HCT116 (cell line): ENCODE measurements at regions not wholly inside any gene's neighbourhood (a gene's known extent, or its start where the extent isn't known, plus 50 kb on each side); places are given as distances from the start of the nearest gene placed in this dataset.

ENCODE experiments used
- ATAC-seq: fragments of 200-7000 bp; cut with Tn5 transposase; 2 replicates; pipeline ENCODE4 v1.9.1; 2020; ENCODE audit warnings: mild to moderate bottlenecking, moderate library complexity
- BruUV-seq: library from RNA; stranded (reverse); fragments of 400-500 nt; replicated peaks from 2 replicates; lab custom pipeline; 2021; lab: Mats Ljungman, UMichigan
- CTCF ChIA-PET: fragments of 300-600 bp; sonication (Branson Sonifier 250); formaldehyde crosslinking; loops from one replicate; lab custom pipeline; 2021; ENCODE audit warnings: antibody characterized with exemption; lab: Charles Lee
- POLR2A ChIA-PET: fragments of 300-600, 350-600 bp; sonication (Branson Sonifier 250); formaldehyde crosslinking; loops from one replicate; lab custom pipeline; 2021; ENCODE audit warnings: antibody characterized with exemption; lab: Charles Lee
- RAD21 ChIA-PET, 2 experiments: fragments of 300-600 bp; sonication (Branson Sonifier 250); formaldehyde crosslinking; loops; one replicate each; lab custom pipeline; 2023; ENCODE audit warnings: low total read pairs in 2 of 2; ENCODE audit not compliant: uncharacterized antibody in 2 of 2, unreplicated experiment in 2 of 2, low non-redundant PET in 1 of 2; lab: Charles Lee
- DNase-seq: peaks from one replicate; pipeline ENCODE4 v3.0.0-alpha.2; 2010; ENCODE audit warnings: low read depth, low spot score
- H2AFZ ChIP-seq: fragments of 200-600 bp; shearing (Covaris generic), sonication (generic); 2 replicates; pipeline ENCODE4 v1.6.1; 2017; ENCODE audit warnings: low read depth, mixed run types, mixed read lengths, antibody characterized with exemption, low read length; ENCODE audit not compliant: poor library complexity, severe bottlenecking
- H3K27ac ChIP-seq: 2 replicates; pipeline ENCODE4 v1.5.1; 2012; ENCODE audit warnings: low read depth, low read length
- H3K27me3 ChIP-seq: fragments of 200-600 bp; sonication (generic); 2 replicates; pipeline ENCODE4 v1.6.1; 2016; ENCODE audit warnings: mixed run types, low read length, mixed read lengths; ENCODE audit not compliant: insufficient read depth
- H3K36me3 ChIP-seq, 2 experiments: fragments of 200-500 bp in 1 of 2; fragments of 200-600 bp in 1 of 2; sonication (Bioruptor generic) in 1 of 2; sonication (generic) in 1 of 2; 2 replicates each; pipeline versions ENCODE4 v1.5.1 to v1.6.1; 2014 to 2016; ENCODE audit warnings: low read length in 2 of 2, inconsistent platforms in 1 of 2, mixed read lengths in 1 of 2, mixed run types in 1 of 2; ENCODE audit not compliant: insufficient read depth in 2 of 2, control insufficient read depth in 1 of 2
- H3K4me1 ChIP-seq, 2 experiments: fragments of 200-600 bp in 1 of 2; sonication (generic) in 1 of 2; 2 replicates each; pipeline versions ENCODE4 v1.5.1 to v1.6.1; 2012 to 2017; ENCODE audit warnings: low read length in 2 of 2, inconsistent platforms in 1 of 2, mild to moderate bottlenecking in 1 of 2, mixed read lengths in 1 of 2, mixed run types in 1 of 2, moderate library complexity in 1 of 2; ENCODE audit not compliant: insufficient read depth in 2 of 2, control insufficient read depth in 1 of 2
- H3K4me2 ChIP-seq: fragments of 200-600 bp; sonication (generic); 2 replicates; pipeline ENCODE4 v1.6.1; 2017; ENCODE audit warnings: mixed run types, low read length, mixed read lengths
- H3K4me3 ChIP-seq, 2 experiments: fragments of 200-600 bp in 1 of 2; sonication (generic) in 1 of 2; replicated peaks in 1 of 2; 2 replicates each; pipeline ENCODE4 v1.5.1; 2011 to 2016; ENCODE audit warnings: low read length in 2 of 2, control low read depth in 1 of 2, low read depth in 1 of 2, mild to moderate bottlenecking in 1 of 2, mixed read lengths in 1 of 2, mixed run types in 1 of 2
- H3K79me2 ChIP-seq: fragments of 200-600 bp; sonication (generic); 2 replicates; pipeline ENCODE4 v1.6.1; 2017; ENCODE audit warnings: mild to moderate bottlenecking, mixed run types, low read length, moderate library complexity, mixed read lengths; ENCODE audit not compliant: insufficient read depth
- H3K9ac ChIP-seq: fragments of 200-600 bp; sonication (generic); 2 replicates; pipeline ENCODE4 v1.6.1; 2016; ENCODE audit warnings: low read length, mixed read lengths
- H3K9me2 ChIP-seq: fragments of 200-600 bp; sonication (generic), shearing (Covaris generic); 2 replicates; pipeline ENCODE4 v1.6.1; 2017; ENCODE audit warnings: mixed run types, mild to moderate bottlenecking, moderate library complexity; ENCODE audit not compliant: insufficient read depth
- H3K9me3 ChIP-seq, 2 experiments: fragments of 200-500 bp in 1 of 2; fragments of 200-600 bp in 1 of 2; sonication (Bioruptor generic) in 1 of 2; sonication (generic) in 1 of 2; 2 replicates each; pipeline ENCODE4 v1.6.1; 2014 to 2017; ENCODE audit warnings: low read length in 2 of 2, mixed read lengths in 2 of 2, inconsistent platforms in 1 of 2, low read depth in 1 of 2, mild to moderate bottlenecking in 1 of 2, mixed run types in 1 of 2, moderate library complexity in 1 of 2; ENCODE audit not compliant: control insufficient read depth in 1 of 2, insufficient read depth in 1 of 2
- H4K20me1 ChIP-seq: fragments of 200-600 bp; sonication (generic), shearing (Covaris generic); 2 replicates; pipeline ENCODE4 v1.6.1; 2017; ENCODE audit warnings: mixed run types, mild to moderate bottlenecking, moderate library complexity; ENCODE audit not compliant: insufficient read depth
- ATF3 ChIP-seq: IDR thresholded peaks from 2 replicates; pipeline ENCODE4 v1.6.1; 2012
- CBX3 ChIP-seq: IDR thresholded peaks from 2 replicates; pipeline ENCODE4 v1.6.1; 2012; ENCODE audit warnings: low read depth
- CEBPB ChIP-seq: IDR thresholded peaks from 2 replicates; pipeline ENCODE4 v1.6.1; 2012; ENCODE audit warnings: low read depth
- CTCF ChIP-seq, 3 experiments: fragments of 200-600 bp in 1 of 3; sonication (generic) in 1 of 3; IDR thresholded peaks in 2 of 3; conservative IDR thresholded peaks in 1 of 3; 2 replicates each; pipeline ENCODE4 v1.5.1; 2012 to 2017; ENCODE audit warnings: low read depth in 2 of 3, low read length in 2 of 3, antibody characterized with exemption in 1 of 3, borderline replicate concordance in 1 of 3, control low read depth in 1 of 3, mild to moderate bottlenecking in 1 of 3, mixed read lengths in 1 of 3, mixed run types in 1 of 3, moderate library complexity in 1 of 3; ENCODE audit not compliant: insufficient read depth in 1 of 3
- EGR1 ChIP-seq: IDR thresholded peaks from 2 replicates; pipeline ENCODE4 v1.6.1; 2012; ENCODE audit warnings: low read depth
- EZH2 ChIP-seq: fragments of 200-600 bp; sonication (generic); IDR thresholded peaks from 2 replicates; pipeline ENCODE4 v1.6.1; 2017; ENCODE audit warnings: antibody characterized with exemption, mixed run types
- EZH2phosphoT487 ChIP-seq: fragments of 200-600 bp; IDR thresholded peaks from 2 replicates; pipeline ENCODE4 v1.6.1; 2018; ENCODE audit warnings: antibody characterized with exemption, borderline replicate concordance
- FOSL1 ChIP-seq: IDR thresholded peaks from 2 replicates; pipeline ENCODE4 v1.6.1; 2012; ENCODE audit warnings: low read depth
- JUND ChIP-seq: IDR thresholded peaks from 2 replicates; pipeline ENCODE4 v1.6.1; 2012
- MAX ChIP-seq: IDR thresholded peaks from 2 replicates; pipeline ENCODE4 v1.6.1; 2012
- POLR2A ChIP-seq: IDR thresholded peaks from 2 replicates; pipeline ENCODE4 v1.7.0; 2011; ENCODE audit warnings: borderline replicate concordance; ENCODE audit not compliant: insufficient read depth, insufficient read length; ENCODE audit errors: extremely low read depth
- RAD21 ChIP-seq: IDR thresholded peaks from 2 replicates; pipeline ENCODE4 v1.6.1; 2012; ENCODE audit warnings: low read depth, mild to moderate bottlenecking
- REST ChIP-seq: IDR thresholded peaks from 2 replicates; pipeline ENCODE4 v1.6.1; 2012; ENCODE audit warnings: low read depth
- SP1 ChIP-seq: IDR thresholded peaks from 2 replicates; pipeline ENCODE4 v1.6.1; 2012; ENCODE audit warnings: low read depth
- SRF ChIP-seq: IDR thresholded peaks from 2 replicates; pipeline ENCODE4 v1.6.1; 2012; ENCODE audit warnings: low read depth
- TCF7L2 ChIP-seq: IDR thresholded peaks from 2 replicates; pipeline ENCODE4 v1.7.0; 2011; ENCODE audit warnings: borderline replicate concordance, inconsistent platforms; ENCODE audit not compliant: insufficient read depth, insufficient read length; ENCODE audit errors: extremely low read depth
- YY1 ChIP-seq: IDR thresholded peaks from 2 replicates; pipeline ENCODE4 v1.6.1; 2011; ENCODE audit warnings: low read length, low read depth, moderate library complexity, mild to moderate bottlenecking; ENCODE audit not compliant: insufficient replicate concordance; ENCODE audit errors: extremely low read depth
- ZBTB33 ChIP-seq: IDR thresholded peaks from 2 replicates; pipeline ENCODE4 v1.6.1; 2011; ENCODE audit warnings: mild to moderate bottlenecking, low read length, moderate library complexity; ENCODE audit not compliant: insufficient replicate concordance; ENCODE audit errors: extremely low read depth
- ZFX ChIP-seq: fragments of 450-650 bp; IDR thresholded peaks from 2 replicates; pipeline ENCODE4 v1.6.1; 2017
- ZNF274 ChIP-seq: fragments of 200-500 bp; sonication (Bioruptor generic); IDR thresholded peaks from 2 replicates; pipeline ENCODE4 v1.6.1; 2014; ENCODE audit warnings: mild to moderate bottlenecking, low read depth, low read length, inconsistent platforms
- intact Hi-C: fragments of 100-400 bp; cut with micrococcal nuclease; formaldehyde crosslinking; loops from 2 replicates; pipeline ENCODE4 v1.10.0; 2022

GRCh38 chr1:83637009-83637408 lies 361.9 kb downstream of the TTLL7 start:
- CTCF ChIA-PET, result no interaction called here
- no peaks in the 10 kb centered on the region for H4K20me1 ChIP-seq
- H3K4me3 ChIP-seq, result no peak overlapping the region
- peaks cover 5% of the 10 kb centered on the region; the same call in 1 of the 2 replicates for H3K27me3 ChIP-seq
- TF ChIP-seq EZH2phosphoT487, result no peak
- TF ChIP-seq ATF3, result no peak
- no peak for TF ChIP-seq RAD21
- TF ChIP-seq FOSL1, result no peak
- no peak for TF ChIP-seq REST
- TF ChIP-seq CTCF (IDR thresholded peaks at IDR 0.05 in 2 of 3, conservative IDR thresholded peaks at IDR 0.05 in 1 of 3; ENCODE audit: borderline replicate concordance in 1 of 3, insufficient read depth in 1 of 3, low read depth in 2 of 3, low read length in 2 of 3), result no peak
- no peak for TF ChIP-seq SP1
- no peak for TF ChIP-seq POLR2A
- TF ChIP-seq ZBTB33, result no peak
- no peak for TF ChIP-seq TCF7L2
- no peak for TF ChIP-seq ZNF274
- no peak for TF ChIP-seq EGR1
- no peak for TF ChIP-seq CEBPB
- TF ChIP-seq JUND, result no peak
- no peak for TF ChIP-seq SRF
- no peak for TF ChIP-seq CBX3
- no peak for TF ChIP-seq EZH2
- no peak for TF ChIP-seq ZFX
- TF ChIP-seq MAX, result no peak
- no peak for TF ChIP-seq YY1
- TF ChIP-seq, all 23 proteins: peak for 0
- Histone ChIP-seq H3K79me2 (no peaks in the 10 kb centered on the region), H3K36me3 (no peaks in the 10 kb centered on the region), H3K9ac (no peak overlapping the region), H3K9me3 (no peaks in the 10 kb centered on the region), H2AFZ (no peak overlapping the region), H3K9me2 (no peaks in the 10 kb centered on the region), H3K4me1 (no peaks in the 10 kb centered on the region), H3K27ac (no peak overlapping the region), H3K4me2 (no peak overlapping the region)
- intact Hi-C loops, result no loop called here
- ATAC-seq, result no peak
- ChIA-PET POLR2A (no interaction called here), RAD21 (no interaction called here)
- BruUV-seq, result no TSS peak
- DNase-seq, result no peak
